NB4 (cell line): ENCODE measurements at regions not wholly inside any gene's neighbourhood (a gene's known extent, or its start where the extent isn't known, plus 50 kb on each side); places are given as distances from the start of the nearest gene placed in this dataset.

Experiments
- DNase-seq: peaks from one replicate; pipeline ENCODE4 v3.0.0; 2010; ENCODE audit warnings: low read depth
- H3K4me3 ChIP-seq: one replicate; pipeline ENCODE4 v1.5.1; 2011; ENCODE audit warnings: mild to moderate bottlenecking, low read depth, low read length, moderate library complexity
- CTCF ChIP-seq: IDR thresholded peaks from one replicate; pipeline ENCODE4 v1.5.1; 2012; ENCODE audit warnings: low read depth, low read length
- MAX ChIP-seq: IDR thresholded peaks from 2 replicates; pipeline ENCODE4 v1.6.1; 2011; ENCODE audit warnings: low read depth, low read length
- MYC ChIP-seq: IDR thresholded peaks from 2 replicates; pipeline ENCODE4 v1.6.1; 2011; ENCODE audit warnings: low read depth, low read length
- POLR2A ChIP-seq: IDR thresholded peaks from 2 replicates; pipeline ENCODE4 v1.6.1; 2011; ENCODE audit warnings: mild to moderate bottlenecking; ENCODE audit not compliant: insufficient read length; ENCODE audit errors: extremely low read depth

GRCh38 chr18:51861046-51861445, 479.0 kb upstream of the DCC start:
- no peak for DNase-seq
- no peak overlapping the region for H3K4me3 ChIP-seq
- TF ChIP-seq POLR2A: no peak
- no peak for TF ChIP-seq MYC
- no peak for TF ChIP-seq CTCF
- TF ChIP-seq MAX: no peak

GRCh38 chr18:51862051-51862715, 477.8 kb upstream of the DCC start:
- no peak overlapping the region for H3K4me3 ChIP-seq
- no peak for DNase-seq
- TF ChIP-seq POLR2A: no peak
- no peak for TF ChIP-seq MYC
- no peak for TF ChIP-seq CTCF
- no peak for TF ChIP-seq MAX

GRCh38 chr18:51864219-51864965, 475.6 kb upstream of the DCC start:
- TF ChIP-seq MAX (no peak), POLR2A (no peak), MYC (no peak), CTCF (no peak)

GRCh38 chr18:51865538-51865937, 474.5 kb upstream of the DCC start:
- H3K4me3 ChIP-seq: no peak overlapping the region
- no peak for DNase-seq
- no peak for TF ChIP-seq CTCF
- TF ChIP-seq MYC: no peak
- TF ChIP-seq MAX: no peak
- TF ChIP-seq POLR2A: no peak

More at GRCh38 chr18:51864219-51864965, 475.6 kb upstream of the DCC start:
- no peak for DNase-seq
- H3K4me3 ChIP-seq: no peak overlapping the region

GRCh38 chr18:51867767-51868166, 472.2 kb upstream of the DCC start:
- peak; percentile 5 for DNase-seq
- TF ChIP-seq MAX: no peak
- TF ChIP-seq MYC: no peak
- TF ChIP-seq POLR2A: no peak
- no peak for TF ChIP-seq CTCF
- no peak overlapping the region for H3K4me3 ChIP-seq
